Progenitor cell of endocrine pancreas (in vitro differentiated cells): ENCODE measurements at regions not wholly inside any gene's neighbourhood (a gene's known extent, or its start where the extent isn't known, plus 50 kb on each side); places are given as distances from the start of the nearest gene placed in this dataset.

Source experiments
- DNase-seq: peaks from one replicate; pipeline ENCODE4 v3.0.0; 2021; ENCODE audit warnings: low spot score; ENCODE audit not compliant: unreplicated experiment
- H3K27ac Mint-ChIP-seq: 2 replicates; pipeline ENCODE4 v1.8.0; 2021; ENCODE audit warnings: mild to moderate bottlenecking, moderate library complexity, mixed read lengths
- H3K27me3 Mint-ChIP-seq: 2 replicates; pipeline ENCODE4 v1.8.0; 2021; ENCODE audit warnings: mixed read lengths
- H3K36me3 Mint-ChIP-seq: 2 replicates; pipeline ENCODE4 v1.8.0; 2022; ENCODE audit warnings: mixed read lengths; ENCODE audit not compliant: insufficient read depth
- H3K4me1 Mint-ChIP-seq: 2 replicates; pipeline ENCODE4 v1.8.0; 2021; ENCODE audit warnings: low read depth, mixed read lengths
- H3K4me3 Mint-ChIP-seq: 2 replicates; pipeline ENCODE4 v1.8.0; 2021; ENCODE audit warnings: low read depth, mild to moderate bottlenecking, moderate library complexity, mixed read lengths
- H3K9me3 Mint-ChIP-seq: 2 replicates; pipeline ENCODE4 v1.8.0; 2021; ENCODE audit warnings: low read depth, mixed read lengths
- TF ChIP-seq, protein P1 (sequence below): fragments of 200-600 bp; sonication (generic); IDR thresholded peaks from one replicate; pipeline ENCODE4 v1.5.0; 2021; ENCODE audit warnings: antibody characterized with exemption, mild to moderate bottlenecking; ENCODE audit not compliant: unreplicated experiment

DNA sequence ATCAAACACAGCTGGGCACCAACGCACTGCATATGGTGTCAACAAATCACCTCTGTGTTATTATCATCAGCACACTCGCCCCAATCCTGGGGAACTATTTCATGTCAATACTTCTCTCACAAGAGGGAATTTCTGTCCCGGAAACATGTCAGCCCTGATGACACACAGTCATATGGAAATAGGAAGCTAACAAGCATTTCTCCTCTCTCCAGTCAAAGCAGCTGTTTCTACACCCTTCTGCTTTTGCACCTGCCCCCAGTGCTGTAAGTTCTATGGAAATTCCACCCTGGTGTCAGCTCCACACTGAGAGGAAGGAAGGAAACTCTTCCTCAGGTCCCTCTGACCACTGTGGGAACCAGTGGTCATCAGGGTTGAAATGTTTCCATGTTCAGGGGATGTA lies 447.6 kb upstream of the ID2 start:
- peak overlapping the region; percentile 42 for H3K27ac Mint-ChIP-seq
- peaks cover 14% of the 10 kb centered on the region for H3K27me3 Mint-ChIP-seq
- H3K36me3 Mint-ChIP-seq: no peaks in the 10 kb centered on the region
- H3K4me1 Mint-ChIP-seq: peaks cover 18% of the 10 kb centered on the region
- no peak overlapping the region for H3K4me3 Mint-ChIP-seq
- DNase-seq: no peak
- no peaks in the 10 kb centered on the region for H3K9me3 Mint-ChIP-seq
- TF ChIP-seq, protein P1, sequence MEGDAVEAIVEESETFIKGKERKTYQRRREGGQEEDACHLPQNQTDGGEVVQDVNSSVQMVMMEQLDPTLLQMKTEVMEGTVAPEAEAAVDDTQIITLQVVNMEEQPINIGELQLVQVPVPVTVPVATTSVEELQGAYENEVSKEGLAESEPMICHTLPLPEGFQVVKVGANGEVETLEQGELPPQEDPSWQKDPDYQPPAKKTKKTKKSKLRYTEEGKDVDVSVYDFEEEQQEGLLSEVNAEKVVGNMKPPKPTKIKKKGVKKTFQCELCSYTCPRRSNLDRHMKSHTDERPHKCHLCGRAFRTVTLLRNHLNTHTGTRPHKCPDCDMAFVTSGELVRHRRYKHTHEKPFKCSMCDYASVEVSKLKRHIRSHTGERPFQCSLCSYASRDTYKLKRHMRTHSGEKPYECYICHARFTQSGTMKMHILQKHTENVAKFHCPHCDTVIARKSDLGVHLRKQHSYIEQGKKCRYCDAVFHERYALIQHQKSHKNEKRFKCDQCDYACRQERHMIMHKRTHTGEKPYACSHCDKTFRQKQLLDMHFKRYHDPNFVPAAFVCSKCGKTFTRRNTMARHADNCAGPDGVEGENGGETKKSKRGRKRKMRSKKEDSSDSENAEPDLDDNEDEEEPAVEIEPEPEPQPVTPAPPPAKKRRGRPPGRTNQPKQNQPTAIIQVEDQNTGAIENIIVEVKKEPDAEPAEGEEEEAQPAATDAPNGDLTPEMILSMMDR: no peak

DNA sequence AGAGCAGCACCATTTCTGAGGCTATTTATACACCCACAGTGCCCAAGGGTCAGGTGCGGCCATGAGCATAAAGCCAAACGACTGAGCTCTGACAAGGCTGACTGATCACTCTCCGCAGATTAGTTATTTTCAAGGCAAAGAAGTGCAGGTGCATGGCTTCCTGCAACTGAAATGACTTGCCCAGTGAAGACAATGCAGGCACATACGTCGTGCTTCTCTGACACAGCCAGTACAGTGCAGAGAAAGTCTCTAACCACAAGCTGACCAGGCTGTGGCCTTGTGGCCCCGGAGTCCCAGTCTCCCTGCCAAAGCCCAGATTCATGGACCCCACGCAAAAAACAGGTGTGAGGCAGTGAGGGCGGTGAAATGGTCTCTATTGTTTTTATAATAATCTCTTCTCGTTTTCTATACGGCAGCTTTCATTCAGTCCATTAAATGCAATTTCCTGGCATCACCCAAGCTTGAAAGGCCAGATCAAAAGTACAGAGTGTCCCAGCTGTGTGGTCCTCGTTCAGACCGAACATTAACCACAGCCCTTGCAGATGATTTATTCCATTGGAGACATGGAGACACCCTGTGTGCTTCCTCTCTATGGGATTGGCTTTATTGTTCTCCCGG lies 447.0 kb upstream of the ID2 start:
- peaks cover 18% of the 10 kb centered on the region for H3K4me1 Mint-ChIP-seq
- peaks cover 14% of the 10 kb centered on the region for H3K27me3 Mint-ChIP-seq
- H3K36me3 Mint-ChIP-seq: no peaks in the 10 kb centered on the region
- peak overlapping the region; percentile 42 for H3K27ac Mint-ChIP-seq
- no peak for DNase-seq
- no peak overlapping the region for H3K4me3 Mint-ChIP-seq
- TF ChIP-seq, protein P1: no peak
- H3K9me3 Mint-ChIP-seq: no peaks in the 10 kb centered on the region

DNA sequence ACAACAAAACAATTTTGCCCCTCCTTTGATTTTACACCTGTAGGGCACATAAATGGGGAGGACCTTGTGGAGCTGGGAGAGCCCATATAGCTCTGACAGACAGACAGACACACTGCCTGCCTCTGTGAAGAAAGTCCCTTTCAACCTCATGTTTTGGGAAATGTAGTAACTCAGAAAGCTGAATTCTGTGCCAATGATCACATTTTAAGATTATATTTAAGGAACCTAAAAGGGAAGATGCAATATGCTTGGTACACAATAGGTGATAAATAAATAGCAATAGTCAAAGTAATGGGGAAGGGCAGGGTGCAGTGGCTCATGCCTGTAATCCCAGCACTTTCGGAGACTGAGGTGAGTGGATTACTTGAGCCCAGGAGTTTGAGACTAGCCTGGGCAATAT lies 446.4 kb upstream of the ID2 start:
- Mint-ChIP-seq H3K9me3 (no peaks in the 10 kb centered on the region), H3K36me3 (no peaks in the 10 kb centered on the region), H3K27me3 (peaks cover 14% of the 10 kb centered on the region), H3K4me1 (peaks cover 17% of the 10 kb centered on the region), H3K27ac (no peak overlapping the region), H3K4me3 (no peak overlapping the region)
- TF ChIP-seq, protein P1: no peak
- DNase-seq: no peak

DNA sequence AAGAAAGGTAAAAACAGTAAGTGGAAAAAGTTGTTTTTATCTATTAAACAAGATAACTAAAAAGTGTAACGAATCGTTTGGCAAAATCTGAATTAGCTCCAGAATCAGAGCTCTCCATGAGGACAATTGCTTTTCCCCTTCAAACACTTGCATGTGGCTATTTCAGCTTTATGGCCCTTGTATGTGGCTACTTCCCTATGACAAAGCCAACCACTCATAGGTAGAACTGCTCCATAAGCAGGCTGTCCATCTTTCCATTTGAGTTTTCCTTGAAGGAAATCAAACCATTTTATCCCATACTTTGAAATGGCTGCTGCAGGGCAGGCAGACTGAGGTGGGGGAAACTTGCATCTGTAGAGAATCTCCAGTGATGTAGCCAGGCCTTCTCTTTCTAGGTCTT lies 445.5 kb upstream of the ID2 start:
- no peak overlapping the region for H3K27ac Mint-ChIP-seq
- peaks cover 14% of the 10 kb centered on the region for H3K4me1 Mint-ChIP-seq
- TF ChIP-seq, protein P1: no peak

DNA sequence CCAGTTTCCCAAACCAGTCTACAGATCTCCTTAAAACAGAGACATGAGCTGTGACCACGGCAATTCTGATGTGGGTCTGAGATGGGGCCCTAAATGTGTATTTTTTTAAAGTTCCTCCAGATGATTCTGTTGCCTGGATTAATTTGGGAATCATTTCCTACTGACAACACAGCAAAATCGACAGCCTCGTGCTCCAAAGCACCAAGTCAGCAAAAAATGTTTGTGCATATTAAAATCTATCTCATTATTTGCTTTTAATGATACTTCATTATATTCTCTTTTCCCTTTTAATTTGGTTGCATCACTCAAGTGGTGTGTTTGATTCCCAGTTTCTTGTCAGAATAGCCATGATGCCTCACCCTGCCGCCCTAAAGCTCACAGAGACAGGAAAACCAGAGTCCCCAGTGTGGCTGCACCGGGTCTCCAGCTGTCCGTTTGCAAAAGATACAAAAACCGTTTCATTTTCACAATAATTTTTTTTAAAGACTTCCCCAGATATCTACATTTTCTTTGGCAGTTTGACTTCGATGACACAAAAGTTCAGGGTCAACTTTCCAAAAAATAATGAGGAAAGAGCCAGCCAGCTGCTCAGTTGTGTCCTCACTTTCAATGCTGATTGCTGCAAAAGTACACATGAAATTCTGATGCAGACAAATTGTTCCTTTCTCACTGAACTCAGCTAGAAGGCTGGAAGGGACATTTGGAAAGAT lies 443.2 kb upstream of the ID2 start:
- Mint-ChIP-seq H3K27me3 (peaks cover 14% of the 10 kb centered on the region), H3K4me3 (no peak overlapping the region), H3K27ac (no peak overlapping the region), H3K9me3 (peaks cover 3% of the 10 kb centered on the region), H3K4me1 (peaks cover 14% of the 10 kb centered on the region), H3K36me3 (no peaks in the 10 kb centered on the region)
- TF ChIP-seq, protein P1: no peak
- DNase-seq: no peak

More for the DNA sequence above, 445.5 kb upstream of the ID2 start:
- H3K9me3 Mint-ChIP-seq: no peaks in the 10 kb centered on the region
- H3K4me3 Mint-ChIP-seq: no peak overlapping the region
- no peak for DNase-seq
- H3K36me3 Mint-ChIP-seq: no peaks in the 10 kb centered on the region
- peaks cover 14% of the 10 kb centered on the region for H3K27me3 Mint-ChIP-seq
